Mesendoderm (in vitro differentiated cells): ENCODE measurements at regions not wholly inside any gene's neighbourhood (a gene's known extent, or its start where the extent isn't known, plus 50 kb on each side); places are given as distances from the start of the nearest gene placed in this dataset.

Experiments used
- DNase-seq: peaks from one replicate; pipeline ENCODE4 v3.0.0; 2013
- H2AK5ac ChIP-seq: 2 replicates; pipeline ENCODE4 v1.6.1; 2013; ENCODE audit warnings: low read length, inconsistent platforms
- H2BK120ac ChIP-seq: 2 replicates; pipeline ENCODE4 v1.6.1; 2013; ENCODE audit warnings: low read depth, mild to moderate bottlenecking, low read length, moderate library complexity, mixed read lengths
- H2BK15ac ChIP-seq: replicated peaks from 2 replicates; pipeline ENCODE4 v1.6.1; 2013; ENCODE audit warnings: low read depth, mild to moderate bottlenecking, moderate library complexity
- H2BK5ac ChIP-seq: 2 replicates; pipeline ENCODE4 v1.6.1; 2013; ENCODE audit warnings: low read length, inconsistent platforms
- H3K18ac ChIP-seq: 2 replicates; pipeline ENCODE4 v1.6.1; 2013; ENCODE audit warnings: mild to moderate bottlenecking, low read length, mixed read lengths
- H3K23ac ChIP-seq: one replicate; pipeline ENCODE4 v1.6.1; 2013; ENCODE audit warnings: low read length
- H3K27ac ChIP-seq: 2 replicates; pipeline ENCODE4 v1.5.1; 2013; ENCODE audit warnings: low read depth, mild to moderate bottlenecking, inconsistent platforms, low read length, moderate library complexity
- H3K27me3 ChIP-seq: 2 replicates; pipeline ENCODE4 v1.6.1; 2013; ENCODE audit warnings: low read length, control low read depth, mild to moderate bottlenecking, inconsistent platforms; ENCODE audit not compliant: insufficient read depth, poor library complexity
- H3K36me3 ChIP-seq: 2 replicates; pipeline ENCODE4 v1.6.1; 2013; ENCODE audit warnings: low read length, inconsistent platforms; ENCODE audit not compliant: control insufficient read depth, insufficient read depth
- H3K4ac ChIP-seq: one replicate; pipeline ENCODE4 v1.6.1; 2013; ENCODE audit warnings: low read depth, mild to moderate bottlenecking, low read length, moderate library complexity
- H3K4me1 ChIP-seq: 2 replicates; pipeline ENCODE4 v1.6.1; 2013; ENCODE audit warnings: low read depth, low read length, inconsistent platforms; ENCODE audit not compliant: control insufficient read depth
- H3K4me2 ChIP-seq: 2 replicates; pipeline ENCODE4 v1.6.1; 2013; ENCODE audit warnings: low read length
- H3K4me3 ChIP-seq: 2 replicates; pipeline ENCODE4 v1.5.1; 2013; ENCODE audit warnings: mild to moderate bottlenecking, low read length
- H3K56ac ChIP-seq: one replicate; pipeline ENCODE4 v1.6.1; 2013; ENCODE audit warnings: low read length
- H3K79me1 ChIP-seq: 2 replicates; pipeline ENCODE4 v1.6.1; 2013; ENCODE audit warnings: low read length, inconsistent platforms
- H3K79me2 ChIP-seq: 2 replicates; pipeline ENCODE4 v1.6.1; 2013; ENCODE audit warnings: mild to moderate bottlenecking, low read length; ENCODE audit not compliant: control insufficient read depth, insufficient read depth
- H3K9ac ChIP-seq: 2 replicates; pipeline ENCODE4 v1.6.1; 2013; ENCODE audit warnings: low read length, inconsistent platforms
- H4K5ac ChIP-seq: one replicate; pipeline ENCODE4 v1.6.1; 2013; ENCODE audit warnings: low read length
- H4K8ac ChIP-seq: one replicate; pipeline ENCODE4 v1.6.1; 2013; ENCODE audit warnings: low read depth, mild to moderate bottlenecking, control low read depth, low read length, moderate library complexity
- WGBS: extraction: QIAGEN DNeasy Blood & Tissue Kit; methylation state at CpG from one replicate; pipeline ENCODE4 v1.1.7; 2013; ENCODE audit warnings: low lambda C conversion rate, missing lambda C conversion rate; ENCODE audit not compliant: insufficient coverage; ENCODE audit errors: extremely low coverage; 5-methylcytosine and 5-hydroxymethylcytosine counted together

- no peak overlapping the region for H3K4me2 ChIP-seq
- no peaks in the 10 kb centered on the region for H3K4me1 ChIP-seq
- no peak overlapping the region for H3K9ac ChIP-seq
- H3K27me3 ChIP-seq: no peaks in the 10 kb centered on the region
- H3K27ac ChIP-seq: no peak overlapping the region
- DNase-seq: peak; percentile 75
- H3K23ac ChIP-seq: no peak overlapping the region
- no peaks in the 10 kb centered on the region for H3K79me1 ChIP-seq
- no peaks in the 10 kb centered on the region for H3K79me2 ChIP-seq
- H2AK5ac ChIP-seq: no peak overlapping the region
- H4K5ac ChIP-seq: no peak overlapping the region
- WGBS: no CpG with 5 or more reads among the region's 5 CpGs
- H2BK5ac ChIP-seq: no peak overlapping the region
- no peak overlapping the region for H3K18ac ChIP-seq
- H4K8ac ChIP-seq: no peak overlapping the region
- H3K36me3 ChIP-seq: no peaks in the 10 kb centered on the region
- no peak overlapping the region for H3K56ac ChIP-seq
- H2BK120ac ChIP-seq: no peak overlapping the region
- H2BK15ac ChIP-seq: no peak overlapping the region
- H3K4me3 ChIP-seq: no peak overlapping the region
- no peak overlapping the region for H3K4ac ChIP-seq
Measured at GRCh38 chr1:34597877-34598514, 156.9 kb upstream of the GJB5 start.

DNA sequence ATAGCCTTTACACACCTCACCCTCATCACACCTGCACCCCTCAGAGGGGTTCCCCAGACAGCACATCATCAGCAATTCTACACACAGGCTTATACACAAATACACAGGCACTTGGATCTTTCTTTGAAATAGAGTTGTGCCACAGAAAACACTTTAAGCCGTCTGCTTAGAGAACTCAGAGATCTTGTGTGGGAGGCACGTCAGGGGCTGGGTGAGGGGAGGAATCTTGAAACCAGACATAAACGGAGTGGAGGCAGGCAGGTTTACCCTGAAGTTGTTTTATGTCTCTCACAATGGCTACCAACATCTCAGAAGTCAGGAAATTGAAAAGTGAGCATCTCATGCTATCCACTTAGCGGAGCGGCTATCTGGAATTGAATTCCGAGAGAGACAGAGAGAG lies 151.9 kb upstream of the GJB5 start:
- Histone ChIP-seq H4K5ac (no peak overlapping the region), H3K56ac (no peak overlapping the region), H2BK120ac (no peak overlapping the region), H2AK5ac (no peak overlapping the region), H3K9ac (no peak overlapping the region), H3K79me1 (no peaks in the 10 kb centered on the region), H3K4me3 (no peak overlapping the region), H2BK5ac (no peak overlapping the region), H3K4me2 (no peak overlapping the region), H3K27ac (no peak overlapping the region), H3K4me1 (no peaks in the 10 kb centered on the region), H2BK15ac (no peak overlapping the region), H3K79me2 (no peaks in the 10 kb centered on the region), H4K8ac (no peak overlapping the region), H3K23ac (no peak overlapping the region), H3K4ac (no peak overlapping the region), H3K27me3 (no peaks in the 10 kb centered on the region), H3K36me3 (no peaks in the 10 kb centered on the region), H3K18ac (no peak overlapping the region)
- no CpG with 5 or more reads among the region's 6 CpGs for WGBS
- DNase-seq: no peak

- WGBS: no CpG with 5 or more reads among the region's 2 CpGs
- no peaks in the 10 kb centered on the region for H3K79me2 ChIP-seq
Measured at GRCh38 chr1:34603594-34603993, 151.3 kb upstream of the GJB5 start.

GRCh38 chr1:34606504-34606903 lies 148.3 kb upstream of the GJB5 start:
- no CpG with 5 or more reads among the region's 5 CpGs for WGBS

More at GRCh38 chr1:34603594-34603993, 151.3 kb upstream of the GJB5 start:
- Histone ChIP-seq H3K4me1 (no peaks in the 10 kb centered on the region), H3K18ac (no peak overlapping the region), H3K79me1 (no peaks in the 10 kb centered on the region), H3K36me3 (no peaks in the 10 kb centered on the region), H3K4me3 (no peak overlapping the region), H2AK5ac (no peak overlapping the region), H3K23ac (no peak overlapping the region), H2BK5ac (no peak overlapping the region), H4K8ac (no peak overlapping the region), H3K56ac (no peak overlapping the region), H3K27me3 (no peaks in the 10 kb centered on the region), H2BK120ac (no peak overlapping the region), H3K4me2 (no peak overlapping the region), H3K27ac (no peak overlapping the region), H2BK15ac (no peak overlapping the region), H3K9ac (no peak overlapping the region), H4K5ac (no peak overlapping the region), H3K4ac (no peak overlapping the region)
- no peak for DNase-seq

GRCh38 chr1:34610063-34610462 lies 144.8 kb upstream of the GJB5 start:
- Histone ChIP-seq H3K79me1 (no peaks in the 10 kb centered on the region), H3K4ac (no peak overlapping the region), H3K27ac (no peak overlapping the region), H3K36me3 (no peaks in the 10 kb centered on the region), H3K18ac (no peak overlapping the region), H4K5ac (no peak overlapping the region), H3K23ac (no peak overlapping the region), H3K4me3 (no peak overlapping the region), H2BK120ac (no peak overlapping the region), H2BK15ac (no peak overlapping the region), H2AK5ac (no peak overlapping the region), H2BK5ac (no peak overlapping the region), H3K4me1 (no peaks in the 10 kb centered on the region), H3K9ac (no peak overlapping the region), H3K4me2 (no peak overlapping the region), H3K27me3 (no peaks in the 10 kb centered on the region), H4K8ac (no peak overlapping the region), H3K79me2 (no peaks in the 10 kb centered on the region), H3K56ac (no peak overlapping the region)
- DNase-seq: no peak
- no CpG with 5 or more reads among the region's 2 CpGs for WGBS

More at GRCh38 chr1:34606504-34606903, 148.3 kb upstream of the GJB5 start:
- Histone ChIP-seq H2BK15ac (no peak overlapping the region), H3K36me3 (no peaks in the 10 kb centered on the region), H2AK5ac (no peak overlapping the region), H3K27ac (no peak overlapping the region), H3K4me1 (no peaks in the 10 kb centered on the region), H3K18ac (no peak overlapping the region), H4K5ac (no peak overlapping the region), H3K79me2 (no peaks in the 10 kb centered on the region), H4K8ac (no peak overlapping the region), H3K79me1 (no peaks in the 10 kb centered on the region), H3K4me2 (no peak overlapping the region), H2BK120ac (no peak overlapping the region), H3K4ac (no peak overlapping the region), H3K56ac (no peak overlapping the region), H2BK5ac (no peak overlapping the region), H3K23ac (no peak overlapping the region), H3K9ac (no peak overlapping the region), H3K4me3 (no peak overlapping the region), H3K27me3 (no peaks in the 10 kb centered on the region)
- no peak for DNase-seq

- Histone ChIP-seq H3K4me2 (no peak overlapping the region), H3K4me3 (no peak overlapping the region), H2BK15ac (no peak overlapping the region), H2AK5ac (no peak overlapping the region), H3K27me3 (no peaks in the 10 kb centered on the region), H4K8ac (no peak overlapping the region), H3K4ac (no peak overlapping the region), H3K79me2 (no peaks in the 10 kb centered on the region), H3K9ac (no peak overlapping the region), H3K23ac (no peak overlapping the region), H3K36me3 (no peaks in the 10 kb centered on the region), H3K4me1 (no peaks in the 10 kb centered on the region), H4K5ac (no peak overlapping the region), H3K27ac (no peak overlapping the region), H3K18ac (no peak overlapping the region), H2BK120ac (no peak overlapping the region), H2BK5ac (no peak overlapping the region), H3K79me1 (no peaks in the 10 kb centered on the region), H3K56ac (no peak overlapping the region)
- no CpG with 5 or more reads among the region's 5 CpGs for WGBS
- no peak for DNase-seq
Measured at GRCh38 chr1:34611571-34611970, 143.3 kb upstream of the GJB5 start.
